ENCODE measurements at regions not wholly inside any gene's neighbourhood (a gene's known extent, or its start where the extent isn't known, plus 50 kb on each side); places are given as distances from the start of the nearest gene placed in this dataset.
"Not testable (repeated sequence)": the region's sequence is repeated elsewhere in the genome, so short reads cannot be mapped to it uniquely, and the experiment has no call there.

- no peak for DNase-seq (ENCODE audit: low spot score)
Observed at GRCh38 chr6:47407300-47408281, 70.0 kb upstream of the CD2AP start.

GRCh38 chr6:47413752-47414422 lies 63.7 kb upstream of the CD2AP start:
- peak; percentile 63 for DNase-seq (ENCODE audit: low spot score)

GRCh38 chr6:47414423-47415167 lies 63.0 kb upstream of the CD2AP start:
- peak; percentile 35 for DNase-seq (ENCODE audit: low spot score)

- no peak for DNase-seq (ENCODE audit: low spot score)
Observed at GRCh38 chr6:47416396-47417345, 60.9 kb upstream of the CD2AP start.

GRCh38 chr6:47419621-47420020 lies 58.0 kb upstream of the CD2AP start:
- peak; percentile 25 for DNase-seq (ENCODE audit: low spot score)

GRCh38 chr6:47420394-47421371 lies 56.9 kb upstream of the CD2AP start:
- DNase-seq (ENCODE audit: low spot score), result peak; percentile 29

GRCh38 chr6:47423079-47423478 lies 54.5 kb upstream of the CD2AP start:
- no peak for DNase-seq (ENCODE audit: low spot score)

- DNase-seq (ENCODE audit: low spot score), result no peak
Observed at GRCh38 chr6:47424436-47424836, 53.2 kb upstream of the CD2AP start.

- not testable (repeated sequence) for DNase-seq (ENCODE audit: low spot score)
Observed at GRCh38 chr6:47425724-47426123, 51.9 kb upstream of the CD2AP start.

GRCh38 chr6:47426524-47427302 lies 50.9 kb upstream of the CD2AP start:
- DNase-seq (ENCODE audit: low spot score), result no peak

- no peak for DNase-seq (ENCODE audit: low spot score)
Observed at GRCh38 chr6:47427680-47428079, 49.9 kb upstream of the CD2AP start.

All from SW480 (cell line).